Testis (tissue), 2 donors: ENCODE measurements at regions not wholly inside any gene's neighbourhood (a gene's known extent, or its start where the extent isn't known, plus 50 kb on each side); places are given as distances from the start of the nearest gene placed in this dataset.

Source experiments
- POLR2A ChIP-seq: fragments of 450-650 bp; IDR thresholded peaks from one replicate; pipeline ENCODE4 v1.6.1; 2017; ENCODE audit warnings: antibody characterized with exemption, mild to moderate bottlenecking, moderate library complexity
- TF ChIP-seq, protein P1 (sequence below), 3 experiments: fragments of 450-650 bp in 2 of 3; fragments of 200-600 bp in 1 of 3; sonication (generic) in 1 of 3; IDR thresholded peaks; one replicate each; pipeline ENCODE4 v1.5.1; 2016 to 2019; ENCODE audit warnings: antibody characterized with exemption in 3 of 3, mild to moderate bottlenecking in 2 of 3, moderate library complexity in 1 of 3

GRCh38 chr12:86662464-86662863 lies 406.3 kb upstream of the MGAT4C start:
- TF ChIP-seq, protein P1, sequence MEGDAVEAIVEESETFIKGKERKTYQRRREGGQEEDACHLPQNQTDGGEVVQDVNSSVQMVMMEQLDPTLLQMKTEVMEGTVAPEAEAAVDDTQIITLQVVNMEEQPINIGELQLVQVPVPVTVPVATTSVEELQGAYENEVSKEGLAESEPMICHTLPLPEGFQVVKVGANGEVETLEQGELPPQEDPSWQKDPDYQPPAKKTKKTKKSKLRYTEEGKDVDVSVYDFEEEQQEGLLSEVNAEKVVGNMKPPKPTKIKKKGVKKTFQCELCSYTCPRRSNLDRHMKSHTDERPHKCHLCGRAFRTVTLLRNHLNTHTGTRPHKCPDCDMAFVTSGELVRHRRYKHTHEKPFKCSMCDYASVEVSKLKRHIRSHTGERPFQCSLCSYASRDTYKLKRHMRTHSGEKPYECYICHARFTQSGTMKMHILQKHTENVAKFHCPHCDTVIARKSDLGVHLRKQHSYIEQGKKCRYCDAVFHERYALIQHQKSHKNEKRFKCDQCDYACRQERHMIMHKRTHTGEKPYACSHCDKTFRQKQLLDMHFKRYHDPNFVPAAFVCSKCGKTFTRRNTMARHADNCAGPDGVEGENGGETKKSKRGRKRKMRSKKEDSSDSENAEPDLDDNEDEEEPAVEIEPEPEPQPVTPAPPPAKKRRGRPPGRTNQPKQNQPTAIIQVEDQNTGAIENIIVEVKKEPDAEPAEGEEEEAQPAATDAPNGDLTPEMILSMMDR (IDR thresholded peaks at IDR 0.05): no peak
- TF ChIP-seq POLR2A: no peak
